Stimulated activated CD4-positive, alpha-beta T cell treated with anti-CD3 and anti-CD28 coated beads, TNF-alpha, amount 100 ng/mL, for 48 hours (primary cell): ENCODE measurements at regions not wholly inside any gene's neighbourhood (a gene's known extent, or its start where the extent isn't known, plus 50 kb on each side); places are given as distances from the start of the nearest gene placed in this dataset.
"Not testable (repeated sequence)": the region's sequence is repeated elsewhere in the genome, so short reads cannot be mapped to it uniquely, and the experiment has no call there.

Source experiments
- DNase-seq, 3 donors: peaks; one replicate each; pipeline ENCODE4 v3.0.0-alpha.2; 2020; ENCODE audit warnings: low read depth in 3 of 3

- DNase-seq = no peak
Measured at GRCh38 chr15:39416258-39416657, 164.6 kb upstream of the THBS1 start.

DNA sequence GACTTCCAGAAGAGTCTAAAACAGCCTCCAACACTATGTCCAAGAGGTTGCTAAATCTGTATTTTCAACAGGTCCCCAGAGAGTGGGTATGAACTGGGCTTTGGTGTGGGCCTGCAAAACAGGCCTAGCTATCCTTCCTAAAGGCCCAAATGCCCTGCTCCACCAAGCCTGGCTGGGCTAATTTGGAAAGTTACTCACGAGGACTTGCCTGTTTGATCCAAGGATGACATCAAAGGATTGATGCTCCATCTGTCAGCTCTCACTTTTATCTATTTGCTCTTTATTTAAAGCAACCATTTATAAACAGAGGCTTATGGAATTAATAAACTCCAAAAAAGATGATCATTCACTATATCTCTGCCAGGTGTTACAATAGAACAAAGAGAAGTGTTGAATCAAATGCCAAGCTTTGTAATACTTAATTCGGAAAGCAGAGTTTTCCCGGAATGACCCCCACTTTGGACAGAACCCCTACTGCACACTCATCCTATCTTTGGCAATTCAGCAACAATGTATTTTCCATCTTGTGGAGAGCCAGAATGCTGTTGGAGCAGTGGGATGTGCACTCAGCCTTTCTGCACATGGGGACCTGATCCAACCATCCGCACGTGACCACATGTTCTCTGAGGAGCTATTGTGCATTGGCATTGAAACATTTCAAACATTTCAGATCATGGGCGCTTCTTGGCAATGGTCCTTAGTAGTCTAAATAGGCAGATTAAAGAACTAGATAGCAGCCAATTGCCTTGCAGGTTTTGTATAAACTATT is 163.3 kb upstream of the THBS1 start:
- no peak for DNase-seq

DNA sequence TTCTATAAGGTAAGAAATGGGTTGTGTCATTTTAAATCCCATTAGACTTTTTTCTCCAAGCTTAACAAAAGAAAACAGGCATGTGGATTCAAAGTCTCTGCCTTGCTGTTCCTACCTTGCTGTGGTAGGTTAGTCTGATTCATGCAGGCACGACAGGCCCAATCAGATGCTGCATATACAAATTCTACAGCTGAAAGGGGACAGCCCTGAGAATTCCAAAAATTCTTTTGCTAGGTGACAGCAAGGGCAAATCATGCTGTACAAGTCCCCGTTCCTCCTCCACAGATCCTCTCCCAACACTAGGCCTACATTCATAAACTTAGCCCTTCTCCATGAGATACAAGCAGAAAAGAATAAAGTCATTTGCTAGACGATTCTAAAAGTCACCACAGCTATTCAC is 161.2 kb upstream of the THBS1 start:
- DNase-seq = no peak

- DNase-seq = not testable (repeated sequence)
Measured at GRCh38 chr15:39420123-39420852, 160.6 kb upstream of the THBS1 start.

GRCh38 chr15:39420853-39421192 is 160.1 kb upstream of the THBS1 start:
- DNase-seq = not testable (repeated sequence)

GRCh38 chr15:39426552-39427532 is 154.0 kb upstream of the THBS1 start:
- peak; percentile 40 to 73 (median 45) for DNase-seq

DNA sequence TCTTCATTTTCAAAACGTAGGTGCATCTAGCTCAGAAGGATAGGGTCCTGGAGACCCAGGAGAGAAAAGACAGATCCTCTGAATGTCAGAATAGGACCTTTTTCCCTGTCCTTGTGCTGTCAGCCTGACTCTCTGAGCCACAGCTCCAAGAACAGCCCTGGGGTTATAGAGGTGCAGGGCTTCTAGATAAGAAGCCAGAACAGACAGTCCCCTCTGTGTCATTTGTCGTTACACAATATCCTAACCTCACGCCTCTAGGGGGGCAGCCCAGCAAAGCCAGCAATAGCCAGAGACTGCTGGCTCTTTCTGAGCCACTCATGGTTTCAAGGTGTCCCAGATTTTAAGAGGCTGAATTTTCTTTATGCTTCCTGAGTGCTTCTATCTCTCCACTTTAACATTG is 153.2 kb upstream of the THBS1 start:
- DNase-seq = no peak

DNA sequence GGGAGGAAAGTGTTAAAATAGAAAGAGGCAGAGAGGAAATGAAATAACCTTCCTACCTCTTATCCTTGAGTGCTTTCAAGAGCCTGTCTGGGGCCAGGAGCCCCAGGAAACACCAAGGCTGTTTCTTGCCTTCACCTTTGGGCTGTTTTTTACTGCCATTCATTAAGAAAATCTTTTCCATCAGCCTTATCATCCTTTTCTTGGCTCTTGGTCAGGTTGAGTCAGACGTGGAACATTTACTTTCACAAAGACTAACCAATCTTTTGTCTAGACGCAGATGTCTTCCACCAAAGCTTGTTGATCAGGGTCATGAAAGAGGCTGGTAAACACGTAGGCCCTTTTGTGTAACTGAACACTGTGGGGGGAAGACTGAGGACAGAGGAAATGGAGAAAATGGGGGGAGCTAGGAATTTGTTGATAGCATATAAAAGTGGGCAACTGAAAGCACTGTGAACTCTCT is 151.0 kb upstream of the THBS1 start:
- DNase-seq = no peak

DNA sequence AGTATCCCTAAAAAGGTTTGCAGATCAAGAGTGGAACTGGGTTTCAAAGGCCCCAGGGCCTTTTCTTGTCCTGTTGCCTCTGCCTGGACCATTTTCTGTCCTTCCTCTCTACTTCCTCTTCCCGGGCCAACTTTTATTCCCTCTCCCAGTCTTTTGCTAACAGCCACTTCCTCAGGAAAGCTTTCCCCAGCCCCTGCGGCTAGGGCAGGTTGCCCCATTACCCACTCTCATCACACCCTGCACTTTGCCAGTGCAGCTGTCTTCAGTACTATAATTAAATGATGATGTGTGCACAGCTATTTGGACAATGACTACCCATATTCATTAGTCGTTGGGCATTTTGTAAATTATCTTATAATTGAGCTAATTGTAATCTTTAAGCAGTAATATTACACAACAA is 150.5 kb upstream of the THBS1 start:
- DNase-seq = no peak

GRCh38 chr15:39431376-39431775 is 149.5 kb upstream of the THBS1 start:
- no peak for DNase-seq

- DNase-seq = no peak
Measured at GRCh38 chr15:39432026-39432425, 148.9 kb upstream of the THBS1 start.

DNA sequence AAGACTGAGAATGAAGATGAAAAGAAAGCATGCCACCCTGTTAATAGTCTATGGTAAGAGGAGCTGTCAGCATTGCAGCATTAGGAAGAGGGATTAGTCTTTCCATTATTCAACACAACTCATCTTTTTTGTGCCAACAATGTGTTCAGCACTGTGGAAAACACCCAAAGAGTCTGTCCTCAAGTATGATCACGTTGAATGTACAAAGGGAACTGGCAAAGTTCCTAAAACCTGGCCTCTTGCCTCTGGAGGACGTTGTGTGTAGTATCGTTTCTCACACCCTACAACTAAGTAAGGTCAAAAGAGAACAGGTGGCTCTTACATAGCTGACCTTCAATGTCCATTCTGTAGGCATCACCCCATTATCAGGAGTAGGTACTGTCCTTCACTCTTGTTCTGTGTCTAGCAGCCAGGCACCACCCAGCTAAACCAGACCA is 147.9 kb upstream of the THBS1 start:
- DNase-seq = no peak

- no peak for DNase-seq
Measured at GRCh38 chr15:39433376-39433775, 147.5 kb upstream of the THBS1 start.

GRCh38 chr15:39434163-39434562 is 146.7 kb upstream of the THBS1 start:
- DNase-seq = no peak

- DNase-seq = no peak
Measured at GRCh38 chr15:39434751-39435238, 146.1 kb upstream of the THBS1 start.

DNA sequence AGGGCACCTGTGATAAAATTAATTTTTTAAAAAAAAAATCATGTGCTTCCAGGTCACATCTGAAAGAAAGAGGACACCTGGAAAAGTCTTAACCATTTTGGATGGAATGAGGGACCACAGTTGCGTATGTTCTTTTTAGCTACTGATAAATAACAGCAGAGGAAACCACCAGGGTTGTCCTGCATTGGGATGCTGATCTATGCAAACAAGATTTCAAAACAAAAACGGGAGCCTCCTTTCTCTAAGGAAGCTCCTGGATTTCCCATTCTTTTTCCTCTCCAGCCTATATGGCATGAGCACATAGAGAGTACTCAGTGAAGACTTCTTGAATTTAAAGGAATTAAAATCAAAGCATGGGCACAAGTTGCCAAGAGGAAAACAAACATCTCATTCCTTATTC is 145.6 kb upstream of the THBS1 start:
- DNase-seq = no peak

GRCh38 chr15:39438260-39438659 is 142.6 kb upstream of the THBS1 start:
- DNase-seq = no peak

- no peak for DNase-seq
Measured at GRCh38 chr15:39438799-39439592, 141.9 kb upstream of the THBS1 start.

DNA sequence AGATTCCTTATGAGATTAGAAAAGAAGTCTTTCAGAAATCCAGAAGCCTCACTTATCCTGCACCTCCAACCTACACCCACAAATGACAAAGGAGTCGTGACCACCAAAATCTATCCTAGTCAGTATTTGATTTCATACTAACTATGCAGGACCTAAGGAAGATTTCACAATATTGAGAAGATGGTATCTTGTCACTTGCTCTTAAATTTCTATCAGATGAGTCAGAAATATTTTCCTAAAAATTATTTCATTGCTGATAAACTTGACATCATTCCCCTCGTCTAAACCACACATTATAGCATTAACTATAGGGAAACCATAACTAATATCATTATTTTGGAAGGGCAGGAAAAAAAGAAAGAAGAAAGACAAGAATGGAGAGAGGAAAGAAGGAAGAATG is 138.0 kb upstream of the THBS1 start:
- no peak for DNase-seq

GRCh38 chr15:39443659-39444219 is 137.1 kb upstream of the THBS1 start:
- no peak for DNase-seq
